Astrocyte (in vitro differentiated cells and primary cell): ENCODE measurements at regions not wholly inside any gene's neighbourhood (a gene's known extent, or its start where the extent isn't known, plus 50 kb on each side); places are given as distances from the start of the nearest gene placed in this dataset.

Source experiments
- CTCF ChIP-seq: IDR thresholded peaks from 2 replicates; pipeline ENCODE4 v1.5.1; 2011; ENCODE audit warnings: low read depth, mild to moderate bottlenecking, inconsistent platforms, low read length, moderate library complexity; ENCODE audit not compliant: insufficient read depth
- EZH2 ChIP-seq: IDR thresholded peaks from 2 replicates; pipeline ENCODE4 v1.6.1; 2012; ENCODE audit warnings: mild to moderate bottlenecking, low read length, inconsistent platforms; ENCODE audit not compliant: insufficient read depth

GRCh38 chr20:63058696-63059335, 52.1 kb upstream of the BHLHE23 start:
- TF ChIP-seq EZH2 (no peak), CTCF (no peak)
